Dermis microvascular lymphatic vessel endothelial cell (primary cell): ENCODE measurements at regions not wholly inside any gene's neighbourhood (a gene's known extent, or its start where the extent isn't known, plus 50 kb on each side); places are given as distances from the start of the nearest gene placed in this dataset.
"Not testable (repeated sequence)": the region's sequence is repeated elsewhere in the genome, so short reads cannot be mapped to it uniquely, and the experiment has no call there.

Experiments
- DNase-seq, 2 donors: peaks; one replicate each; pipeline versions ENCODE4 v3.0.0 to v3.0.0-alpha.2; 2010; ENCODE audit warnings: low read depth in 2 of 2

DNA sequence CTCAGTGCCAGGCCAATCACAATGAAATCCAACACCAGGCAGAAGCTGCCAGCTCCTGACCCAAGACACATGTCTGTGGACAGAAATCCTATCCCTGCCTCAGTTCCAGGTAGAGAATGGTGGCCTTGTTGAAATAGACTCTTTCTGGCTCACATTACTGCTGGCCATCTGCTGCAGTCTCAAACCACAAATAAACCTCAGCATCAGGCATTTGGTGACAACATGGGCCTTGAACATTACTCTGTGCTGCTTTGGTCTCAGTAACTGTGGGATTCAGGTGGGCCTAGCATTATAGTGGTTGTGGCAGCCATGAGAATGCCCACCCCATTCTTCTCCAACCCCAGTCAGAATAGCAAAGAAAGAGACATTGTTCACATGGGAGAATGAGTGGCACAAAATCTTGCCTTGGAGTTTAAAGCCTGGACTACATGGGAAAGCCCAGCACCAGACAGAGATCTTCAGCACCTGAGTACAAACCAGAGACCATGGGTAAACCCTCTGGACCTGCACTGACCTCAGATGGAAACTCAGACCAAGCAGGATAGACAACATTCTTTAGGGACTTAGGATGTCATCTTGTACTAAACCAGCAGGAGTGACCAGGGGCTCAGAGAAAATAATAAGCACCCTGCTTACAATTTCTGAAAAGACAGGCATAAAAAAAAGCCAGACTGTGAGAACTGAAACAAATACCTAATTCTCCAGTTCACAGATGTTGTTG lies 50.4 kb upstream of the TRAM1L1 start:
- no peak for DNase-seq

DNA sequence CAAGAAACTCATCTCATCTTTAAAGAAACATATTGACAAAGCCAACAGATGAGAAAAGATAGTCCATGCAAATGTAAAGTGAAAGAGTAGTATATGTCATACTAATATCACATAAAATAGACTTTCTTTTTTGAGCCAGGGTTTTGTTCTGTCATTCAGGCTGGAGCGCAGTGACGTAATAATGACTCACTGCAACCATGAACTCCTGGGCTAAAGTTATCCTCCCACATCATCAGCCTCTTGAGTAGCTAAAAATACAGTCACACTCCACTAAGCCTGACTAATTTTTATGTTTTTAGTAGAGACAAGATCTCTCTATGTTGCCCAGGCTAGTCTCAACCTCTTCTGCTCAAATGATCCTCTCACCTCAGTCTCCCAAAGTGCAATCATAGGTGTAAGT lies 51.8 kb upstream of the TRAM1L1 start:
- DNase-seq = no peak

DNA sequence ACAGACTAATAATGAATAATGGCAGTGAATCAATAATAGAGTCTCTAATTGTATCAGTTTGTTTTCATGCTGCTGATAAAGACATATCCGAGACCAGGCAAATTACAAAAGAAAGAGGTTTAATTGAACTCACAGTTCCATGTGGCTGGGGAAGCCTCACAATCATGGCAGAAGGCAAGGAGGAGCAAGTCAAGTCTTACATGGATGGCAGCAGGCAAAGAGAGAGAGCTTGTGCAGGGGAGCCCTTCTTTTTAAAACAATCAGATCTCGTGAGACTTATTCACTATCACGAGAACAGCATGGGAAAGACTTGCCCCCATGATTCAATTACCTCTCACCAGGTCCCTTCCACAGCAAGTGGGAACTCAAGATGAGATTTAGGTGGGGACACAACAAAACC lies 53.4 kb upstream of the TRAM1L1 start:
- not testable (repeated sequence) for DNase-seq

DNA sequence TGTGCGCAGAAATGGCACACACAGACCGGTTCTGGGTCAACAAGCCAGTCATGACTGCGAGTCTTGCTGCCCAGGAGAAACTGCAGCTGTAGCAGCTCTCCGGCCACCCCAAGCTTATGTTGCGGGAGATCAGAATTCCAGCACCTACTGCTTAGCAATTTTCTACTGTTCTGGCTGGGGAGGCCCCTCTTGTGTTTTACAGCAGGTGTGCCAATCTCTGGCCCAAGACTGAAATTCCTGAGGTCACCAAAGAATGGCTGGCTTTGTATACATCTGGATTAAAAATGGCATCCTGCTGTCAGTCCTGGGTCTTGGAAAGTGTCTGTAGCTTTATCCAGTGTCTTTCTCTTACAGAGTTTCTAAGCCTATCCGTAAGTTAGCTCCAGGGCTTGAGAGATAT lies 68.9 kb upstream of the TRAM1L1 start:
- DNase-seq = no peak

DNA sequence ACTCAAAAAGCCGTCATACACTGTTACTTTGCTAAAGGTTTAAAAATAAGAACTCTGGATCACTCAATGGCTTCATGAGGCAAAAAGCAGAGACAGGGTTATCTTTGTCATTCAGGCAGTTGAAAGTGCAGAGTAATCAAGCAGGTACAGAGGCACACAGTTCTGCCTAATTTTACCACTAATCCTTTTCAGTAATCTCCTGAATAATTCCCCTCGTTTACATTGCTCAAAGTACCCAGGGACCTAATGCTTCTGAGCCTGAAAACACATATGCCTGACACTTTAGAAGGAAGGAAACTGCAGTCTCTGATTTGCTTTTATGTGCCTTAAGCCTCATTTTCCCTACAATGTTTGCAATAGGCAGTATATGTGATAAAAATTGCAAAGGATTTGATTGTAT lies 71.4 kb upstream of the TRAM1L1 start:
- DNase-seq = no peak

DNA sequence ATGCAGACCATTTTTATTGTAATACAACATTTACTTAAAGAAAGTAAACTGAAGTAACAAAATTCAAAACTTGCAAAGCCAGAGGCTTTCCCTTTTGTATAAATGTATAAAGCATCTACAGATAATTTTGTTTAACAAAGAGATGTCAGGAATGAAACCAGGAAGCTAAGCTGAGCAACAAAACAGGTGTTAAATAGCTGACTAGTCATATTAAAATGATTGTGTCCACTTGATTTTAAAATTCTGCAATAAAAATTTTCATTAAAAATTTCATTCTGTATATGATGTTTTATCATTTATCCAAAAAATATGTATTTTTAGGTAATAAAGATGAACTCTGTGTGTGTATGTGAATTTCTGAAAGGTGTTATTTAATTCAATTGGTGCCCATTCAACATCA lies 72.0 kb upstream of the TRAM1L1 start:
- DNase-seq = no peak

DNA sequence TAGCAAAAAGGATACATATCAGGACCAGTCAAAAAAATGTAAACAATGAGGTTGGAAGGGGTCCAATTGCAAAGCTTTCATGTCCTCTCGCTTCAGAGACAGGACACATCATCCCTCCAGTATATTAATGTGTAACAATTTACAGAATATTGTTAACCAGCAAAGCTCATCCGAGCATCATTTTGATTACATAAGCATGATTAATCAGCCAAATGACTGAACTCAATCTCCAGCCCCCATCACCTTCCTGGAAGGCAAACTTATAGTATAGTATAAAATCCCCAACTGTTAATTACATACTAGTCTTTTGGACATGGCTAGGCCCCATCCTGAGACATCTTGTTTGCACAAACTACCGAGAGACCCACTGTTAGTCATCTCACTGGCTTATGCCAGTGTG lies 77.6 kb upstream of the TRAM1L1 start:
- DNase-seq = no peak

DNA sequence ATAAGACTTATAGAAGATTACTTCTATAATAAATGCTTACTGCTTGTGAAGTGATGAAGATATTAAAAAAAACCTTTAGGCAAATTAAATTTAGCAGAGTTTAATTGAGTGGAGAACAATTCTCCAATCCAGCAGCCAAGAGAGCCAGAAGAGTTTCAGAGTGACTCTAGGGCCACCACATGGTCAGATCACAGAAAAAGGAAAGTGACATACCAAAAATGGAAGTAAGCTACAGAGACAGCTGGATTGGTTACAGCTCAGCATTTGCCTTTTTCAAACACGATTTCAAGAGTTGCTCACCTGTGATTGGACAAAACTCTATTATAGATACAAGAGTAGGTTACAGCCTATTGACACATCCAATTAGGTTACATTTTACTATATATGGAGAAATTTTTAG lies 79.0 kb upstream of the TRAM1L1 start:
- no peak for DNase-seq

DNA sequence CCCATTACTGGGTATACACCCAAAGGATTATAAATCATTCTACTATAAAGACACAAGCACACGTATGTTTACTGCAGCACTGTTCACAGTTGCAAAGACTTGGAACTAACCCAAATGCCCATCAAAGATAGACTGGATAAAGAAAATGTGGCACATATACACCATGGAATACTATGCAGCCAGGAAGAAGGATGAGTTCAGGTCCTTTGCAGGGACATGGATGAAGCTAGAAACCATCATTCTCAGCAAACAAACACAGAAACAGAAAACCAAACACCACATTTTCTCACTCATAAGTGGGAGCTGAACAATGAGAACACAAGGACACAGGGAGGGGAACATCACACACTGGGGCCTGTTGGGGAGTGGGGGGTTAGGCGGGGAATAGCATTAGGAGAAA lies 90.0 kb upstream of the TRAM1L1 start:
- DNase-seq = not testable (repeated sequence)

DNA sequence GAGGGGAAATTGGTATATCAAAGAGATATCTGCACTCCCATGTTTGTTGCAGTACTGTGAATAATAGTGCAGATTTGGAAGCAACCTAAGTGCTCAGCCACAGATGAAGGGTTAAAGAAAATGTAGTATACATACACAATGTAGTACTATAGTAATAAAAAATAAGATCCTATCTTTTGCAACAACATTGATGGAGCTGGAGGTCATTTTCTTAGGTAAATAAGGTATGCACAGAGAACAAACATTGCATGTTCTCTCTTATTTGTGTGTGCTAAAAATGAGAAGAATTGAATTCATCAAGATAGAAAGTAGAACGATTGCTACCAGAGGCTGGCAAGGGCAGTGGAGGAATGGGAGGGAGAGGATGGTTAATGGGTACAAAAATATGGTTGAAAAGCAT lies 117.9 kb upstream of the TRAM1L1 start:
- DNase-seq = no peak

DNA sequence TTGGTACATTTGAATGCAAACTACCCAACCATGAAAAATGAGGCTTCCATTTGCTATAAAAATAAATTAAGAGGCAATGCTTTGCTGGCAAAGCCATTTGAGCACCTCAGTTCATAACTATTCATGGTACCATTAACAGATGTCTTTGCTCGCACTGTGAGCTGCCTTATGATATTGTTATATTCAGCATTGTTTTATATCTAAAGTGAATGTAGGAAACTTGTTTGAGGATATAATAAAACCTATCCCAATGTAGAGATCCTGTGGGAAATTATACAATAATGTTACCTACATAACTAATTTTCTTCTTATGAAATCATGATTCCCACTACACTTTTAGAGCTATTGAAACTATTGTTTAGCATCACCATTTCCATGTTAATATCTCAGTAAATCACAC lies 125.2 kb upstream of the TRAM1L1 start:
- DNase-seq = no peak

DNA sequence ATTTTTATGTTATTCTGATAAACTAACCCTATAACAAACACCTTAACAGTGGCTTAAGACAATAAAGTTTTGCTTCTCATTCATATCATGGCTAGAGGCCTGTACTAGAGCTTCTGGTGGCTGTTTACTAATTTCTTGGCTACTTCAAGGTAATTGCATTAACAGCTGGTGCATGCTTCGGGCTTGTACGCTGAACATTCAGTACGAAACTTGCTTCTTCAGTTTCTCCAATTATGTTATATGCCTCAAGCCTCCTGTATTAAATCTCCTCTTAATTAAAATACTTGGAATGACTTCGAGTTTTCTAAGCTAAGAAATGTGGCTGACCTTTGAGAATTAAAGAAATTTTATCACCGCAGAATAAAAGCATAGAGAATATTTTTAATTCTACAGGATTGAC lies 138.9 kb upstream of the TRAM1L1 start:
- no peak for DNase-seq

DNA sequence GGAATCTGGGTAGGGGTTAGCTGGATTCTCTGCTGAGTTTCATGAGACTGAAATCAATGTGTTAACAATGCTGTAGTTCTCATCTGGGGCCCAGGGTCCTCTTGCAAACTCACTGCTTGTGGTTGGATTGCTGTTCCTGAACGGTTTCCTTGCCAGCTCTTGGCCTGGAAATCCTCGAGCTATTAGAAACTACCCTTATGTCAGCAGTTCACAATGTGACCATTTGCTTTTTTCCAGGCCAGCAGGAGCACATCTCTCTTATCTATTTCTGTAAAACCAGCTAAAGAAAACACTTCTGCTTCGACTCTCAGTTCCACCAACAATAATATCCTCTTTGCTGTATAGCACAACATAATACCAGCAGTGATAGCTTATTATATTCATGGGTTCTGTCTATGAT lies 140.1 kb upstream of the TRAM1L1 start:
- no peak for DNase-seq

DNA sequence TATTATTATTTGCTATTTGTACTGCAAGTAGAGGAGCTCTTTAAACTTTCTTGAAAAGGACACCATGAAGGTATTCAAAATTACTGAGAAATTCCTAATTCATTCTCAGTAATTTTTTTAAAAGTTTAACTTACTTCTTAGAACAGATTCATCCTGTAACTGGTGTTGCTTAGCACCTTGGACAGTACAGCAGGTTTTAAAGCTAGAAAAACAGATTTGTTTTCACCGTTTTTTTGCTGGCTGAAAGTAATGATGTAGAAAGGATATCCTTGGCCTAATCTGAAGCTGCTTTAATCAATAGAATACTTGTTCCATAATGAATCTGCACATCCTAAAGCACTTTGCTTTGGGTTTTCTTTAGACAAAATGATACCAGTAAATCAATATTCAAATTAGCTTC lies 142.5 kb upstream of the TRAM1L1 start:
- no peak for DNase-seq

DNA sequence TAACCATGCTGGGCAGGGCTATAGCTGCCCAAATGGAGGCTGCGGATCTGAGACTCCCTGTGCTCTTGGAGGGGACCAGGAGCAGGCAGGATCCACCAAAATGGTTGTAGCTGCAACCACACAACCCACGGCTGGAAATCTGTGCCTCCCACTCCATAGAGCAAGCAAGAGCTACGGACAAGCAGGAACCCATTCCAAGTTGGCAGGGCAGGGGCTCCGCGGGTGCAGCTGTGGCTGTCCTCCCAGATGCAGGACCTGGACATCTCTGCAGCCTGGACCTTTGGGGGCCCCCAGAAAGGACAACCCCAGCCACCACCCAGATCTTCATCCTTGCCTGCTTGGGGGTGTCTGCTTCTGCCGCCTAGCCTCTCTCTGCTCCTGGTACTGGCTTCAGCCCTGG lies 154.1 kb upstream of the TRAM1L1 start:
- no peak for DNase-seq

DNA sequence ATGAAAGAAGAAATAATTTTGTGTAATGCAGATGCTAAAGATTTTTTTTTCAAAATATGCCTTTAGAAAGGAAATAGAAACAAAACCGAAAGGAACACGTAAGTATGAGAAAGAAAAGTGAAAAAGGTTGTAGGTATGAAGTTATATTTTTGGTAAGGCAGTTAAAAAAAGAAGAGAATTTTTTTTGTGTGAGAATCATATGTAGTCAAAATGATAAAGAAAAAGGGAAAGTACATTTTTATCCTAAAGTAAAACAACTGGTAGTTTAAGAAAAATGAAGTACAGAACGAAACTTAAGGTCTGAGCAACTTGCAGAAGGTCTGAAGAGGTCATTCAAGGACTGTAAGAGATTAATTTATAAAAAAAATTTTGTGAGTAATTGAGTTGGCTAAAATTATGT lies 164.0 kb upstream of the TRAM1L1 start:
- DNase-seq = no peak

DNA sequence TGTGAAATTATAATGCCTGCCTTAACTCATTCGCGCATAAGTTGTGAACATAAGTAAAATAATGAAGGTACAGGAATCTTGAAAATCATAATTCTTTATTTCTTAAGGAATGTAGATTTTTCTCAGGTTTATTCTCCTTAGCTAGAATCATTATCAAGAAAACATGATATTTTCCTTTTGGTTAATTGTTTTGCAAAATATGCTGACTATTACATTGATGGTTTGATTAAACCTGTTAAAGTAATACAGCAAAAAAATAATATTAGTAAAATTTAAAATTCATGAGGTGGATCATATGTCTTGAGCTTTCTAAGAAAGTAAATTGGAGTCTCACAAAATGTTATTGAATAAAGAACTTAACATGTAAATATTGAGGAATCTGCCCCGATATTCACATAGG lies 178.7 kb upstream of the TRAM1L1 start:
- no peak for DNase-seq

DNA sequence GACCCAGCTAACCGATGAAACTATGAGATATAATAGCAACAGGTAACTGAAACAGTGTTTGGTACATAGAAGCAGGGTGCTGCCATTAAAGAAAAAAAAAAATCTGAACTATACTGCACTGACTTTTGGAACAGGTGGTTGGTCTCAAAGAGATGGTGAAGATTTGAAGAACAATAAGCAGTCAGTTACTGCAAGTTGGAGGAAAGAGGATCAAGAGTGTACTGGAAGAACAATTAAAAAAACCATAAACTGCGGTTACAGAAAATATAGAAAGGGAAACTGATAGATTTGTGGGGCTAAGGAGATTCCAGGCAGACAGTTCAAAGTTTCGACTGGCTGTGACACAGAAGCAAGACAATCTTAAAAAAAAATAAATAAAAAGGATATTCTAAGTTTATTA lies 181.9 kb upstream of the TRAM1L1 start:
- DNase-seq = no peak

DNA sequence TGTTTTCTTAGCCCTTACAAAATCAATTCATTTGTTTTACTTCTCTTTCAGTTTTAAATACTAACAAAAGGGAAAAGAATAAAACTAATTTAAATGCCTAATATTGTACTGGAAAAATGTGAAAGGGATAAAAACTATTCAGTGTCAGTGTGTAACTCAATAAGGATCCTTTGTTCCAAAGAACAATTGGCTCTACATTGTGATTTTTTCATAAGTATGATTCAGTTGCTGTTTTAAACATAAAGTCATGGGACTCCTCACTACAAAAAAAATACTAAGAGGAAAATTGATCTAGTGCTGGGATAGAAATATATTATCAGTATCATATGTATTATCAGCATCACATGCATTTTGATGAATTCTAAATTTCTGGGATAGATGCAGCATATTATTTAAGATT lies 199.4 kb upstream of the TRAM1L1 start:
- DNase-seq = no peak

DNA sequence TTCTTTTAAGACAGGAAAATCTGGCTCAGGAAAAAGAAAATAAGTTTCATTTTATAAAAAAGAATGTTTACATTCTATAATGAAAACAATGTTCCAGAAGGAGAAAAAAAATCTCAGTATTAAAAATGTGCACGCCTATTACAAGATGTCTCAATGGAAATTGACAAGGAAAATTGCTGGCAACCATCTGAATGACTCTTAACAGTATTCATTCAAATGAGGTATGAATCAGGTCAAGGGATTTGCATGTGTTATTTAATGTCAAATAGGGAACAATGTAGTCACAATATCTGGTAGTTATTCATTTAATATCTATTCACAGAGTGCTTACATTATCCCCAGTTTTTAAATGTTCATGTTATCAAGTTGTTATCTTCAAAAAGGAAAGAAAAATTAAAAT lies 208.4 kb upstream of the TRAM1L1 start:
- DNase-seq = no peak

DNA sequence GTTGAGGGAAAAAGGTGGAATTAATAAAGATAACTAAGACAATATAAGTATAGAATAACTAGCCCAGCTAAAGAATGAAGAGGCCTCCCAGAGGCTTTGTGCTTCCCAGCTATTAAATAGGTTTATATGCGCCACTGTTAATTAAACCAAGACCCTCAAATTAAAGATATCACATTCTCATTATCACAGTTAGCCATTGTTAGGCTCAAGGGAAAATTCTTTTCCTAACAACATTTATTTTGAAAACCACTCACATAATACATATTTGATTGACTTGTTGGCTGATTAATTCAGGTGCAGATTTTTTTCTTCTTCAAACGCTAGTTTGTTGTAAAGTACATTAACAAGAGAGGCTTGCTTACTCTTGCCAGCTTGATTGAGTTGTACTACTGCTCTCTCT lies 216.8 kb upstream of the TRAM1L1 start:
- no peak for DNase-seq

DNA sequence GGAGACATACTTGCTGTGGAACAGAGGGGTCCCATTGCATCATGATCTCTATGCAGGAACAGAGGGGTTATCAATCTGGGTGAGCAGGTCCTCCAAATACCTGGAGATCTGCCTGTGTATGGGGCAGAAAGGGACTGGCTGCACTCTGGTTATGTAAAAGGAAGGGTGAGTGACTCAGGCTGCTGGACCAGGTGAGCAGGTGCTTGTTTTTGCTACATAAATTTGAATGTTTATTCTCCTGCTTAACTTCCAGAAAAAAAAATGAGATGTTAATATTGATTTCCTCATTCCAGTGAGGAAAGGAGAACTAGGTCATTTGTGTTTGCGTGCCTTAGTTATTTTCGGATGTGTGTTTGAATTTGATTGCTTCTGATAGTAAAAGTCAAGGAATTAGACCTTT lies 225.8 kb upstream of the TRAM1L1 start:
- DNase-seq = no peak

DNA sequence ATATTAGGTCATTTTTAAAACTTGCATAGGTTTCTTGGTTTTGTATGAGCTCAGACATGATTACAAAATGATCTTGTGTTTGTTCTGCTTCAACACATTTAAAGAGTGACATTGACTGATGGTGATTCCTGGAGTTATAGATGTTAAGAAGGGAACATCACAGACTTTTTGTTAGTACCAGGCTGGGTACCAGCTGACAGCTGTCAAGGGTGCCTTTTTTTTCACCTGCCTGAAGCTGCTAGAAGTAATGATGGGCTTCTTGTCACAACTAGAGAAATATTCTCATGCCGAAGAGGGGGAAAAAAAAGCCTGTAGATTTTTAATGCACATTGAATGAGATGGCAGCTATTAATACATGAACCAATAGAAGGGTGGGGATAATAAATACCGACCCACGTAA lies 226.6 kb upstream of the TRAM1L1 start:
- DNase-seq = no peak

DNA sequence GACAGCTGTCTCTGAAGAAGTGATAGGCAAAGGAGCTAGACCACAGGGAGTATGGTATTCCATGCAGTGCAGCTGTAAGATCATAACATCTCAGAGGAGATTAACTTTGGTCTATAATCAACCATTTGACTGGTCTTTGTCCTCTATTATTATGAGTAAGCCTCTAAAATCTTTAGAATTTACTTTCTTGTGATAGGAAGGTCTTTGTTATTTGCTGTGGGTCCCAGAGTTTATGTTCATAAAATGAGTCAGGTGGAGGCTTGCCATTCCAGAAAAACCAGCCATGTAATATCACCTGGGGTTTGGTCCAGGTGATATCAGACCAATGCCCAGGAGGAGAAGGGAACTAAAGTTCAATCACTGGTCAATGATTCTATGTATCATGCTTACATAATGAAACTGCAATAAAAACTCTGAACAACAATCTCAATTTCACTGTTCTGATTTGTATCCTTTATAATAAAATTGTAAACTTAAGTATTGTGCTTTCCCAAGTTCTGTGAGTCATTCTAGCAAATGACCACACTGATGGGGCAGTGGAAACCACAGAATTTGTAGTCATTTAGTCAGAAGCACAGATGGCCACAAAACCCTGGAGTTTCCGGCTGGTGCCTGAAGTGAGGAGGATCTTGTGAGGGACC lies 239.6 kb upstream of the TRAM1L1 start:
- DNase-seq = no peak
